ENCODE measurements at regions not wholly inside any gene's neighbourhood (a gene's known extent, or its start where the extent isn't known, plus 50 kb on each side); places are given as distances from the start of the nearest gene placed in this dataset.

GRCh38 chr2:7906431-7906830, 775.4 kb upstream of the ID2 start:
- TF ChIP-seq CTCF (IDR thresholded peaks at IDR 0.05): no peak
- no peak overlapping the region for H3K4me3 ChIP-seq (replicated peaks in 1 of 3; ENCODE audit: low read depth in 2 of 3, low read length in 3 of 3)
- H3K9ac ChIP-seq (ENCODE audit: insufficient read depth, low read length, poor library complexity, severe bottlenecking): no peak overlapping the region
- no peak overlapping the region for H3K27ac ChIP-seq (ENCODE audit: low read depth in 1 of 2, low read length in 2 of 2)
- no peak for DNase-seq
- Mint-ChIP-seq H3K9me3 (peaks cover 4 to 11% (median 10%) of the 10 kb centered on the region in 7 donors), H3K27me3 (ENCODE audit: low read depth in 3 of 3) (peaks cover 6 to 9% (median 6%) of the 10 kb centered on the region in 3 donors), H3K4me3 (no peak overlapping the region), H3K36me3 (no peaks in the 10 kb centered on the region), H3K27ac (no peak overlapping the region), H3K4me1 (no peaks in the 10 kb centered on the region)
- H3K27me3 ChIP-seq (ENCODE audit: control insufficient read depth in 2 of 2, insufficient read depth in 2 of 2, low read length in 2 of 2): no peaks in the 10 kb centered on the region
- intact Hi-C loops (cut with micrococcal nuclease): no loop called here
- H4K20me1 ChIP-seq (ENCODE audit: insufficient read depth, low read length): no peaks in the 10 kb centered on the region
- WGBS (ENCODE audit: insufficient coverage): 100% methylated on average over 1 of the region's 6 CpGs
- H2AFZ ChIP-seq (ENCODE audit: insufficient read depth, low read depth, low read length, poor library complexity, severe bottlenecking): no peak overlapping the region
- H3K9me3 ChIP-seq (replicated peaks in 1 of 2; ENCODE audit: control insufficient read depth in 1 of 2, insufficient read depth in 1 of 2, low read length in 2 of 2): peaks cover 0 to 7% of the 10 kb centered on the region in 2 donors
- H3K4me2 ChIP-seq (replicated peaks; ENCODE audit: extremely low read depth, low read length, poor library complexity, severe bottlenecking): no peak overlapping the region
- no peaks in the 10 kb centered on the region for H3K4me1 ChIP-seq (ENCODE audit: control insufficient read depth in 1 of 2, insufficient read depth in 2 of 2, low read length in 2 of 2)
- H3K79me2 ChIP-seq (ENCODE audit: insufficient read depth, low read length): no peaks in the 10 kb centered on the region
- no peaks in the 10 kb centered on the region for H3K36me3 ChIP-seq (replicated peaks in 1 of 2; ENCODE audit: control insufficient read depth in 1 of 2, insufficient read depth in 2 of 2, low read length in 2 of 2)

- H3K9me3 Mint-ChIP-seq: peaks cover 4 to 11% (median 10%) of the 10 kb centered on the region in 7 donors
- no peak for TF ChIP-seq CTCF (IDR thresholded peaks at IDR 0.05)
- Histone ChIP-seq H2AFZ (ENCODE audit: insufficient read depth, low read depth, low read length, poor library complexity, severe bottlenecking) (no peak overlapping the region), H3K79me2 (ENCODE audit: insufficient read depth, low read length) (no peaks in the 10 kb centered on the region), H3K36me3 (replicated peaks in 1 of 2; ENCODE audit: control insufficient read depth in 1 of 2, insufficient read depth in 2 of 2, low read length in 2 of 2) (no peaks in the 10 kb centered on the region), H3K4me1 (ENCODE audit: control insufficient read depth in 1 of 2, insufficient read depth in 2 of 2, low read length in 2 of 2) (no peaks in the 10 kb centered on the region), H3K27me3 (ENCODE audit: control insufficient read depth in 2 of 2, insufficient read depth in 2 of 2, low read length in 2 of 2) (no peaks in the 10 kb centered on the region), H3K4me3 (replicated peaks in 1 of 3; ENCODE audit: low read depth in 2 of 3, low read length in 3 of 3) (no peak overlapping the region), H3K4me2 (replicated peaks; ENCODE audit: extremely low read depth, low read length, poor library complexity, severe bottlenecking) (no peak overlapping the region), H3K9me3 (replicated peaks in 1 of 2; ENCODE audit: control insufficient read depth in 1 of 2, insufficient read depth in 1 of 2, low read length in 2 of 2) (peaks cover 0 to 7% of the 10 kb centered on the region in 2 donors), H3K27ac (ENCODE audit: low read depth in 1 of 2, low read length in 2 of 2) (no peak overlapping the region), H3K9ac (ENCODE audit: insufficient read depth, low read length, poor library complexity, severe bottlenecking) (no peak overlapping the region), H4K20me1 (ENCODE audit: insufficient read depth, low read length) (no peaks in the 10 kb centered on the region)
- no peaks in the 10 kb centered on the region for H3K36me3 Mint-ChIP-seq
- no peak overlapping the region for H3K27ac Mint-ChIP-seq
- H3K27me3 Mint-ChIP-seq (ENCODE audit: low read depth in 3 of 3): peaks cover 6 to 9% (median 6%) of the 10 kb centered on the region in 3 donors
- H3K4me1 Mint-ChIP-seq: no peaks in the 10 kb centered on the region
- 94% methylated on average over 11 of the region's 11 CpGs for WGBS (ENCODE audit: insufficient coverage)
- H3K4me3 Mint-ChIP-seq: no peak overlapping the region
- DNase-seq: no peak
- intact Hi-C loops (cut with micrococcal nuclease): no loop called here
Observed at GRCh38 chr2:7907041-7907440, 774.8 kb upstream of the ID2 start.

Measured in CD14-positive monocyte (primary cell).